Endothelial cell of umbilical vein (primary cell): ENCODE measurements at regions not wholly inside any gene's neighbourhood (a gene's known extent, or its start where the extent isn't known, plus 50 kb on each side); places are given as distances from the start of the nearest gene placed in this dataset.

ENCODE experiments used
- CTCF ChIP-seq, 2 donors: IDR thresholded peaks; 1 replicate in 1 of 2; 2 replicates in 1 of 2; pipeline ENCODE4 v1.5.1; 2011; ENCODE audit warnings: low read length in 2 of 2, mild to moderate bottlenecking in 2 of 2, moderate library complexity in 2 of 2, control low read depth in 1 of 2, inconsistent platforms in 1 of 2, low read depth in 1 of 2; ENCODE audit not compliant: insufficient read depth in 1 of 2; ENCODE audit errors: extremely low read depth in 1 of 2
- JUN ChIP-seq: IDR thresholded peaks from 2 replicates; pipeline ENCODE4 v1.6.1; 2011; ENCODE audit warnings: borderline replicate concordance, low read depth; ENCODE audit not compliant: insufficient read length, insufficient read depth

GRCh38 chr17:63333869-63334268 lies 112.2 kb downstream of the CYB561 start:
- TF ChIP-seq CTCF (IDR thresholded peaks at IDR 0.05; ENCODE audit: extremely low read depth in 1 of 2, insufficient read depth in 1 of 2, low read depth in 1 of 2, low read length in 2 of 2) (no peak), JUN (no peak)
